GM12801 (cell line): ENCODE measurements at regions not wholly inside any gene's neighbourhood (a gene's known extent, or its start where the extent isn't known, plus 50 kb on each side); places are given as distances from the start of the nearest gene placed in this dataset.

Source experiments
- CTCF ChIP-seq: IDR thresholded peaks from one replicate; pipeline ENCODE4 v1.5.1; 2011; ENCODE audit warnings: control low read depth; ENCODE audit not compliant: insufficient read length; ENCODE audit errors: extremely low read depth

- no peak for TF ChIP-seq CTCF
Measured at GRCh38 chr21:27759820-27760219, 792.9 kb upstream of the ADAMTS5 start.

- TF ChIP-seq CTCF = no peak
Measured at GRCh38 chr21:27759091-27759659, 792.3 kb upstream of the ADAMTS5 start.

- TF ChIP-seq CTCF = no peak
Measured at GRCh38 chr21:27756191-27756590, 789.3 kb upstream of the ADAMTS5 start.

GRCh38 chr21:27743971-27744564 is 777.2 kb upstream of the ADAMTS5 start:
- TF ChIP-seq CTCF = no peak

GRCh38 chr21:27741736-27742135 is 774.8 kb upstream of the ADAMTS5 start:
- no peak for TF ChIP-seq CTCF

- TF ChIP-seq CTCF = no peak
Measured at GRCh38 chr21:27740084-27740483, 773.2 kb upstream of the ADAMTS5 start.

- TF ChIP-seq CTCF = no peak
Measured at GRCh38 chr21:27739187-27739586, 772.3 kb upstream of the ADAMTS5 start.
